ENCODE measurements at regions not wholly inside any gene's neighbourhood (a gene's known extent, or its start where the extent isn't known, plus 50 kb on each side); places are given as distances from the start of the nearest gene placed in this dataset.

DNA sequence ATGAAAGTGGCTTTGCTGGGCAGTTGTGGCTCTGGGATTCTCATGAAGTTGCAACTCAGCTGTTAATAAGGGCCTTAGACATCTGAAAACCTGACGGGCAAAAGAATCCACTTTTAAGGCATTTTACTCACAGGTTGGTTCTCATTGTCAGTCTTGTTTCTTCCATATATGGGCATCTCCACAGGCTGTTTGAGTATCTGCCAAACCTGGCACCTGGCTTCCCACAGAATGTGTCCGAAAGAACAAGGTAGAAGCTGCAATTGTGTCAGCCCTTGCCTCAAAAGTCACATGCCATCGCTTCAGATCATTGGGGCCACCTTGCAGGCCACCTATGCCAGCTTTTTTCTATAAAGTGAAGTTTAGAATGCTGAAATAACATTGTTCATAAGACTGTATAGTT is 102.4 kb downstream of the KCTD12 start:
- TF ChIP-seq, protein P1, sequence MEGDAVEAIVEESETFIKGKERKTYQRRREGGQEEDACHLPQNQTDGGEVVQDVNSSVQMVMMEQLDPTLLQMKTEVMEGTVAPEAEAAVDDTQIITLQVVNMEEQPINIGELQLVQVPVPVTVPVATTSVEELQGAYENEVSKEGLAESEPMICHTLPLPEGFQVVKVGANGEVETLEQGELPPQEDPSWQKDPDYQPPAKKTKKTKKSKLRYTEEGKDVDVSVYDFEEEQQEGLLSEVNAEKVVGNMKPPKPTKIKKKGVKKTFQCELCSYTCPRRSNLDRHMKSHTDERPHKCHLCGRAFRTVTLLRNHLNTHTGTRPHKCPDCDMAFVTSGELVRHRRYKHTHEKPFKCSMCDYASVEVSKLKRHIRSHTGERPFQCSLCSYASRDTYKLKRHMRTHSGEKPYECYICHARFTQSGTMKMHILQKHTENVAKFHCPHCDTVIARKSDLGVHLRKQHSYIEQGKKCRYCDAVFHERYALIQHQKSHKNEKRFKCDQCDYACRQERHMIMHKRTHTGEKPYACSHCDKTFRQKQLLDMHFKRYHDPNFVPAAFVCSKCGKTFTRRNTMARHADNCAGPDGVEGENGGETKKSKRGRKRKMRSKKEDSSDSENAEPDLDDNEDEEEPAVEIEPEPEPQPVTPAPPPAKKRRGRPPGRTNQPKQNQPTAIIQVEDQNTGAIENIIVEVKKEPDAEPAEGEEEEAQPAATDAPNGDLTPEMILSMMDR (IDR thresholded peaks at IDR 0.05): no peak
- TF ChIP-seq POLR2A (IDR thresholded peaks at IDR 0.05): no peak

Measured in testis (tissue), 2 donors.